Ishikawa (cell line): ENCODE measurements at regions not wholly inside any gene's neighbourhood (a gene's known extent, or its start where the extent isn't known, plus 50 kb on each side); places are given as distances from the start of the nearest gene placed in this dataset.

Source experiments
- CEBPB ChIP-seq: IDR thresholded peaks from 2 replicates; pipeline ENCODE4 v1.6.1; 2012
- CREB1 ChIP-seq: IDR thresholded peaks from 2 replicates; pipeline ENCODE4 v1.6.1; 2012; ENCODE audit warnings: low read depth
- EGR1 ChIP-seq: IDR thresholded peaks from 2 replicates; pipeline ENCODE4 v1.6.1; 2012
- EP300 ChIP-seq: IDR thresholded peaks from 2 replicates; pipeline ENCODE4 v1.6.1; 2012; ENCODE audit warnings: borderline replicate concordance
- FOXM1 ChIP-seq: IDR thresholded peaks from 2 replicates; pipeline ENCODE4 v1.6.1; 2012; ENCODE audit warnings: low read depth, borderline replicate concordance
- NFIC ChIP-seq: IDR thresholded peaks from 2 replicates; pipeline ENCODE4 v1.6.1; 2012
- RAD21 ChIP-seq: IDR thresholded peaks from 2 replicates; pipeline ENCODE4 v1.6.1; 2012; ENCODE audit warnings: low read depth
- TAF1 ChIP-seq: IDR thresholded peaks from 2 replicates; pipeline ENCODE4 v1.6.1; 2012; ENCODE audit warnings: low read depth, mild to moderate bottlenecking
- TCF12 ChIP-seq: IDR thresholded peaks from 2 replicates; pipeline ENCODE4 v1.6.1; 2012; ENCODE audit warnings: low read depth
- TEAD4 ChIP-seq: IDR thresholded peaks from 2 replicates; pipeline ENCODE4 v1.6.1; 2012
- YY1 ChIP-seq: IDR thresholded peaks from 2 replicates; pipeline ENCODE4 v1.6.1; 2012; ENCODE audit warnings: low read depth
- ZBTB7A ChIP-seq: IDR thresholded peaks from 2 replicates; pipeline ENCODE4 v1.6.1; 2012; ENCODE audit warnings: low read depth
- TF ChIP-seq, protein P1 (sequence below): IDR thresholded peaks from 2 replicates; pipeline ENCODE4 v1.6.1; 2012
- TF ChIP-seq, protein P2 (sequence below): IDR thresholded peaks from 2 replicates; pipeline ENCODE4 v1.6.1; 2012; ENCODE audit warnings: low read depth, mild to moderate bottlenecking
- TF ChIP-seq, protein P3 (sequence below): IDR thresholded peaks from 2 replicates; pipeline ENCODE4 v1.6.1; 2012

DNA sequence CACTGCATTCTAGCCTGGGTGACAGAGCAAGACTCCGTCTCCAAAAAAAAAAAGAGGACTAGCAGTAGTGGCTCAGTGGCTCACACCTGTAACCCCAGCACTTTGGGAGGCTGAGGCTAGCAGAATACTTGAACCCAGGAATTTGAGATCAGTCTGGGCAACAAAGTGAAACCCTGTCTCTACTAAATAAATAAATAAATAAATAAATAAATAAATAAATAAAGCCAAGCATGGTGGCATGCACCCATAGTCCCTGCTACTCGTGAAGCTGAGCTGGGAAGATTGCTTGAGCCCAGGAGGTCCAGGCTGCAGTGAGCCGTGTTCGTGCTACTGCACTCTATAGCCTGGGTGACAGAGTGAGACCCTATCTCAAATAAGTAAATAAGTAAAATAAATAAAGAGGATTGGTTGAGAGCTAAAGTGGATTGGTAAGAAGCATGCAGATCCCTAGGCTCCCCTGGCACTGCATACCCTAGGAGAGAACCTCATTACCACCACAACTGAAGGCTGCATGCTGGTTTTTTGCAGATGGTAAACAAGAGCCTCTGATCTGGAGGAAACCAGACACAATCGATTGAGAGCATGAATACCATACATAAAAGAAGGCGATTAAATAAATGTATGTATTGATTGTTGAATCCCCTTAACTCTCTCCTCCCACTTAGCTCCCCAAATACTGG is 163.2 kb downstream of the REEP3 start:
- no peak for TF ChIP-seq FOXM1
- TF ChIP-seq CEBPB = no peak
- no peak for TF ChIP-seq TCF12
- TF ChIP-seq YY1 = no peak

DNA sequence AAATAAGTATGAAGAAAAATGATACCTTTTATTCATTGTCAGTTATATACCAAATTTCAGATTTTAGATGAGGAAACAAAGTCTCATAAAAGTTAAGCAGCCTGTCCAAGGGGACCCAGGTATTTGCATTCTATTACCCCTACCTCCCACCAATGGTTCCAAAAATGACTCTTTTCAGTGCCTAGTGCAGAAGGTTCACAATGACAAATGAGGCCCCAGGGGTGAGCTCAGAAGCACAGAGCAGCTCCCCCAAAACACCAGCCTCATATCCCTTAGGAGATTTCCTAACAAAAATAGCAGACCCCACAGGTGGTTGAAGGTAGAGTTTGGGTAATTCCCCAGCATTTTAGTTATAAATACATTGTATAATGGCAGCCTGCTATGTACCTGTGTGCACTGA is 168.6 kb downstream of the REEP3 start:
- TF ChIP-seq YY1 = no peak
- no peak for TF ChIP-seq TCF12
- TF ChIP-seq CREB1 = no peak
- TF ChIP-seq, protein P1, sequence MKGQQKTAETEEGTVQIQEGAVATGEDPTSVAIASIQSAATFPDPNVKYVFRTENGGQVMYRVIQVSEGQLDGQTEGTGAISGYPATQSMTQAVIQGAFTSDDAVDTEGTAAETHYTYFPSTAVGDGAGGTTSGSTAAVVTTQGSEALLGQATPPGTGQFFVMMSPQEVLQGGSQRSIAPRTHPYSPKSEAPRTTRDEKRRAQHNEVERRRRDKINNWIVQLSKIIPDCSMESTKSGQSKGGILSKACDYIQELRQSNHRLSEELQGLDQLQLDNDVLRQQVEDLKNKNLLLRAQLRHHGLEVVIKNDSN = no peak
- no peak for TF ChIP-seq RAD21
- TF ChIP-seq CEBPB = no peak
- TF ChIP-seq, protein P2, sequence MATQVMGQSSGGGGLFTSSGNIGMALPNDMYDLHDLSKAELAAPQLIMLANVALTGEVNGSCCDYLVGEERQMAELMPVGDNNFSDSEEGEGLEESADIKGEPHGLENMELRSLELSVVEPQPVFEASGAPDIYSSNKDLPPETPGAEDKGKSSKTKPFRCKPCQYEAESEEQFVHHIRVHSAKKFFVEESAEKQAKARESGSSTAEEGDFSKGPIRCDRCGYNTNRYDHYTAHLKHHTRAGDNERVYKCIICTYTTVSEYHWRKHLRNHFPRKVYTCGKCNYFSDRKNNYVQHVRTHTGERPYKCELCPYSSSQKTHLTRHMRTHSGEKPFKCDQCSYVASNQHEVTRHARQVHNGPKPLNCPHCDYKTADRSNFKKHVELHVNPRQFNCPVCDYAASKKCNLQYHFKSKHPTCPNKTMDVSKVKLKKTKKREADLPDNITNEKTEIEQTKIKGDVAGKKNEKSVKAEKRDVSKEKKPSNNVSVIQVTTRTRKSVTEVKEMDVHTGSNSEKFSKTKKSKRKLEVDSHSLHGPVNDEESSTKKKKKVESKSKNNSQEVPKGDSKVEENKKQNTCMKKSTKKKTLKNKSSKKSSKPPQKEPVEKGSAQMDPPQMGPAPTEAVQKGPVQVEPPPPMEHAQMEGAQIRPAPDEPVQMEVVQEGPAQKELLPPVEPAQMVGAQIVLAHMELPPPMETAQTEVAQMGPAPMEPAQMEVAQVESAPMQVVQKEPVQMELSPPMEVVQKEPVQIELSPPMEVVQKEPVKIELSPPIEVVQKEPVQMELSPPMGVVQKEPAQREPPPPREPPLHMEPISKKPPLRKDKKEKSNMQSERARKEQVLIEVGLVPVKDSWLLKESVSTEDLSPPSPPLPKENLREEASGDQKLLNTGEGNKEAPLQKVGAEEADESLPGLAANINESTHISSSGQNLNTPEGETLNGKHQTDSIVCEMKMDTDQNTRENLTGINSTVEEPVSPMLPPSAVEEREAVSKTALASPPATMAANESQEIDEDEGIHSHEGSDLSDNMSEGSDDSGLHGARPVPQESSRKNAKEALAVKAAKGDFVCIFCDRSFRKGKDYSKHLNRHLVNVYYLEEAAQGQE = no peak

DNA sequence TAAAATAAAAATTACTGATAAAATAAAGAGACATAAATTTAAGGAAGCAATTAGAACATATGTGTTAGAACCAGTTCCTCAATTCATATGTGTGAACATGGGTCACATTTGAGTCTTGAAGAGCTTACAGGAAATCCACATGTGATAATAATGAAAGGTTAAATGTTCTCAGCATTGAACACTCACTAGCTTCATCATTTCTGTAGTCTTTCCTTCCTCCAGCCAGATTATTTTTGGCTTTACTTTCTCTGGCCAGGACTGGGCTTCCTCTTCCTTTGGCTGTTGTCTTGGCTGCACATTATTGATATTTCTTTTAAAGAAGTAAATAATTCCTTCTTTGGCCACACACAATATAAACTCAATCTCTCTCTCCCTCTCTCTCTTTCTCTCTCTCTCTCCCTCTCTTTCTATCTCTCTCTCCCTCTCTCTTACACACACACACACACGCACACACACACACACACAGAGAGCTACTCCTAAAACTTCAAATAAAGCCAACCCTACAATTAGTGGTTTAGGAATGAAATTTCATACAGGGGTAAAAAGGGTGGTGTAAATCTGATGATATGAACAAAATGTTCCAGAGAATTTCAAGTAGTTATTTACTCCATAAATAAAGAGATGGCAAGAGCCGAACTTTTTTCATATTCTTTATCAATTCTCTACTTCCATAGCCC is 171.2 kb downstream of the REEP3 start:
- TF ChIP-seq EGR1 (no peak), YY1 (no peak), EP300 (no peak), TEAD4 (no peak)
- TF ChIP-seq, protein P3, sequence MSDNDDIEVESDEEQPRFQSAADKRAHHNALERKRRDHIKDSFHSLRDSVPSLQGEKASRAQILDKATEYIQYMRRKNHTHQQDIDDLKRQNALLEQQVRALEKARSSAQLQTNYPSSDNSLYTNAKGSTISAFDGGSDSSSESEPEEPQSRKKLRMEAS = no peak
- TF ChIP-seq, protein P2 = no peak

DNA sequence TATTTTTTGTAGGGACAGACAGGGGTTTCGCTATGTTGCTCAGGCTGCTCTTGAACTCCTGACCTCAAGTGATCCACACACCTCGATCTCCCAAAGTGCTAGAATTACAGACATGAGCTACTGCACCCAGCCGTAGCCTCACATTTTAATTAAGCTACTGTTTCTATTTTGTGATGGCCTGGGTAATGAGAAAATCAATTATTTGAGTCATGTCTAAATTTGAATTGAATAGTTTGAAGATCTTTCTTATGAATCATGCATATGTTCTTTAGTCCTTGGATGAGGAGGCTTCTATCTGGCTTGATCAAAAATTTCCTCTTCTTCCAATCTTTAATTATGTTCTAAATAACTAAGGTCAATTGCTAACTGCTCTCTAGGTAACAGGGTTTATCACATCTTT is 175.0 kb downstream of the REEP3 start:
- TF ChIP-seq, protein P3 = no peak
- TF ChIP-seq TCF12 (no peak), RAD21 (no peak), ZBTB7A (no peak), TEAD4 (no peak), NFIC (no peak), YY1 (no peak), TAF1 (no peak), EP300 (no peak), CEBPB (no peak), EGR1 (no peak), FOXM1 (no peak), CREB1 (no peak)
- TF ChIP-seq, protein P2 = no peak
- TF ChIP-seq, protein P1 = no peak
